ENCODE measurements at regions not wholly inside any gene's neighbourhood (a gene's known extent, or its start where the extent isn't known, plus 50 kb on each side); places are given as distances from the start of the nearest gene placed in this dataset.

DNA sequence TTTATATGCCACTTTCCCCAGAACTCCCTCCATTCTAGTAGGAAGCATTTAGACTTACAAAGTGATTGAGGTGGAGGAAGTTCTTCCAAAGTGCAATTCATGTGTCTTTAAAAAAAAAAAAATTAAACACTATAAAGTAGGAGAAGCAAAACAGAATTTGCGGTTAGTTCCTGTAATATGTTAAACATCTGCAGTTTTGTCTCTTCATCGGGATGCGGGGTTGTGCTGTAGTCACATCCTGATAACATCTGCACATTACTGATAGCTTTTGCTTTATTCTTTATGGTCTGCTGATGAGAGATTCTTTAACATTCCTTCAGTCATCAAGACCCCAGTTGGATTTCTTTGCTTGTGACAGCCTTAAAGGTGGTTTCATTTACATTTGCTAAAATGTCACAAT, 694.3 kb downstream of the NR2F1-AS1 start:
- no peak overlapping the region for H3K4me3 ChIP-seq (replicated peaks; ENCODE audit: low read depth, low read length)
- TF ChIP-seq, protein P1, sequence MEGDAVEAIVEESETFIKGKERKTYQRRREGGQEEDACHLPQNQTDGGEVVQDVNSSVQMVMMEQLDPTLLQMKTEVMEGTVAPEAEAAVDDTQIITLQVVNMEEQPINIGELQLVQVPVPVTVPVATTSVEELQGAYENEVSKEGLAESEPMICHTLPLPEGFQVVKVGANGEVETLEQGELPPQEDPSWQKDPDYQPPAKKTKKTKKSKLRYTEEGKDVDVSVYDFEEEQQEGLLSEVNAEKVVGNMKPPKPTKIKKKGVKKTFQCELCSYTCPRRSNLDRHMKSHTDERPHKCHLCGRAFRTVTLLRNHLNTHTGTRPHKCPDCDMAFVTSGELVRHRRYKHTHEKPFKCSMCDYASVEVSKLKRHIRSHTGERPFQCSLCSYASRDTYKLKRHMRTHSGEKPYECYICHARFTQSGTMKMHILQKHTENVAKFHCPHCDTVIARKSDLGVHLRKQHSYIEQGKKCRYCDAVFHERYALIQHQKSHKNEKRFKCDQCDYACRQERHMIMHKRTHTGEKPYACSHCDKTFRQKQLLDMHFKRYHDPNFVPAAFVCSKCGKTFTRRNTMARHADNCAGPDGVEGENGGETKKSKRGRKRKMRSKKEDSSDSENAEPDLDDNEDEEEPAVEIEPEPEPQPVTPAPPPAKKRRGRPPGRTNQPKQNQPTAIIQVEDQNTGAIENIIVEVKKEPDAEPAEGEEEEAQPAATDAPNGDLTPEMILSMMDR (IDR thresholded peaks at IDR 0.05; ENCODE audit: low read length, missing control alignments), result no peak
- DNase-seq (ENCODE audit: low read depth), result no peak

DNA sequence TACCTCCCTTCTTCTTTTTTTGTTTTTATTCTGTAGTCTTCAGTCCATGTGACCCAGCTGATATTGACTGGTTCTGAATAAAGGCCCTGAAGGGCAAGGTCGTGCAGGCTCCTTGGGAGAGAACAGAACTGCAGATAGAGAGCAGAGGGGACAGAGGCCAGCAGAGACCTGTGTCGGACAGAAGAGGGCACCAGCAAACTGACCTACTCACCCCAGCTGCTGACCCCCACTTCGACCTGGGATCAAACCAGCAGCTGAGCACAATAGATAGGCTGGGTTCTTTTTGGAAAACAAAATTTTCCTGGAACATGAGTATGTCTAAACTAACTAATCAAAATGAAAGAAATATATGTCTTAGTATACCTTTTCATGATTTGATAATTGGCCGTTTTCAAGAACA, 695.1 kb downstream of the NR2F1-AS1 start:
- H3K4me3 ChIP-seq (replicated peaks; ENCODE audit: low read depth, low read length), result no peak overlapping the region
- TF ChIP-seq, protein P1 (IDR thresholded peaks at IDR 0.05; ENCODE audit: low read length, missing control alignments), result no peak
- DNase-seq (ENCODE audit: low read depth), result no peak

DNA sequence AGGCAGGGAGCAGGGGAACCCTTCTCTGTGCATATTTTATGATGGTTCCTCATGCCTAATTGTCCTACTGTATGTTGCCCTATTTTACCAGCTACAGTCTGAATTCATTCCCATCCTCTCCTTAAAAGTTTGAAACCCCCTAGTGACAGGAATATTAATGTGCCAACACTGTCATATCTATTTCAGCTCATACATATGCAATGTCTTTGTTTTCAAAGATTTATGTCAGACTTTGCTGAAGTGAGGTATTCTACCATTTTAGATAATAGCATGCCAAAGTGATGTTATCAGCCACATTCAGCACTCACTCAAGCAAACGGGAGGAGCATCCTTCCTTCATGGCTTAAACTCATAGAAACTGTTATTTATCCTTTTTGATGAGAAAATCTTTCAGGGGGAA, 696.5 kb downstream of the NR2F1-AS1 start:
- no peak overlapping the region for H3K4me3 ChIP-seq (replicated peaks; ENCODE audit: low read depth, low read length)
- no peak for DNase-seq (ENCODE audit: low read depth)
- TF ChIP-seq, protein P1 (IDR thresholded peaks at IDR 0.05; ENCODE audit: low read length, missing control alignments), result no peak

DNA sequence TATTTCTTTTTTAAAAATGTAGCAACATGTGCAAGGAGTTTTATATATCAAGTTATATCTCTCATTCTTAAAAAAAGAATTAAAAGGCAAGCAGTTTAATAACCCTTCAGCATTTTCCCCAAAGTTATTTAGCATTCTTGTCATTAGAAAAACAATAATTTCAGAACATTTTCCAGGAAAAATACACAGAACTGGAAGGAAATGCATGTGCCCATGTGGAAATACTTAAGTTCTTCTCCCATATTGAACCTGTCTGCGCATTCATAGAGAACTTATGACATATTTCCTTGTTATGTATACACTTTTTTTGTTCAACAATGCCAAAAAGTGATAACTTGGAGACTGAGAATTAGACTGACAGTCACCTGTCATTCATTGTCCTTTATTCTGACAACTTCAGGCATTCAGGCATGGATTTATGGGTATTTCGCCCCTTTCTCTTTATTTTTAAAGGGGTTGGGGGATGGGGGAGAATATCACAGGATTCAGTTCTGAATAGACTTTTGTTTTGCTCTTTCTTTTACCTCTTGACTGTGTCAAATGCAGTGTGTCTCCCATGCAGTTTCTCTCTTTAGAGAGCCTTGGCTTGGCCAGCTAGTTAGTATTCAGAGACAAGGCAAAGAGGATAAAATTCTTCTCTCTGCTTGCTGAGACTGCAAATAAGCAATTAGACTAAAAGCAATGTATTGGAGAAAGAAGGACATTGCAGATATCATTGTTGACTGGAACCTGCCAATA, 701.0 kb downstream of the NR2F1-AS1 start:
- TF ChIP-seq, protein P1 (IDR thresholded peaks at IDR 0.05; ENCODE audit: low read length, missing control alignments), result no peak
- no peak for DNase-seq (ENCODE audit: low read depth)

DNA sequence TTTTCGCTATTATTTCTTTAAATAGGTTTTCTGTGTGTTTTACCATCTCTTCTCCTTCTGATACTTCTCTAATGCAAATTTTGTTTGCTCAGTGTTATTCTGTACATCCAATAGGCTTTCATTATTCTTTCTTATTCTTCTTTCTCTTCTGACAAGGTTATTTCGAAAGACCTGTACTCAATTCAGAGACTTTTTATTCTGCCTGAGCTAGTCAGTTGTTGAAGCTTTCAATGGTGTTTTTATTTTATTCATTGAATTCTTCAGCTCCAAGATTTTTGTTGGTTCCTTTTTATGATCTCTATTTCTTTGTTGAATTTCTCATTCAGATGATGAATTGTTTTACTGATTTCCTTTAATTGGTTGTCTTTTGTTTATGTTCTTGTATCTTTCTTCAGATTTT, 706.2 kb downstream of the NR2F1-AS1 start:
- TF ChIP-seq, protein P1 (IDR thresholded peaks at IDR 0.05; ENCODE audit: low read length, missing control alignments), result no peak
- H3K4me3 ChIP-seq (replicated peaks; ENCODE audit: low read depth, low read length), result no peak overlapping the region
- DNase-seq (ENCODE audit: low read depth), result no peak

More for the DNA sequence above, 701.0 kb downstream of the NR2F1-AS1 start:
- no peak overlapping the region for H3K4me3 ChIP-seq (replicated peaks; ENCODE audit: low read depth, low read length)

DNA sequence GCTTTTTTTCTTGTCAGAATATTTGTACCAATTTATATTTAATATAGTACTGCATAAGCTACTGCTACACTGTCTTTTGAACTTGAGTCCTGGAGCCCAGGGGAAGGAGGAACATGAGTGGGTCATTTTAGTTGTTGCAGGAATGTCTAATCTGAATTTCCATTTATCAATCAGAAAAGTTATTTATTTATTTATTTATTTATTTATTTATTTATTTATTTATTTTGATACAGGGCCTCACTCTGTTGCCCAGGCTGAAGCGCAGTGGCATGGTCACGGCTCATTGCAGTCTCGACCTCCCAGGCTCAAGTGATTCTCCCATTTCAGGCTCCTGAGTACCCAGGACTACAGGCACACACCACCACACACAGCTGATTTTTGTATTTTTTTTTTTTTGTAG, 712.6 kb downstream of the NR2F1-AS1 start:
- DNase-seq (ENCODE audit: low read depth), result no peak
- no peak overlapping the region for H3K4me3 ChIP-seq (replicated peaks; ENCODE audit: low read depth, low read length)
- TF ChIP-seq, protein P1 (IDR thresholded peaks at IDR 0.05; ENCODE audit: low read length, missing control alignments), result no peak

DNA sequence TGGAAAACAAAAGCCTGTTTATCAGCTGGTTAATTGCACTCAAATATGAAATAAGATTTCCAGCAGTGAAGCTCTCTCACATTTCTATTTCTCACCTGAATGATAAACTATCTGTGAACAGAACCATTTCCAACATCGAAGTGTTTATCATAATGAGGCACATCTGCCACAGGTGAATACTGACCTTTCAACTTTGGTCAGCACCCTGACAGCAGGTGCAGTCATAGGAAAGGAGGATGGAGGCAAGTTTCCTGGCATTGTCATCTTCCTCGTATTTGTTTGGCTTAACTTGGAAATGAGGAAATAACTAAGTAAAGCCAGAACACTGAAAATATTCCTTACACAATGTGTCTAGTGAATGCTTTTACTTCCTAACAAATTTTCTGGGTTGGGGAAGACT, 716.4 kb downstream of the NR2F1-AS1 start:
- H3K4me3 ChIP-seq (replicated peaks; ENCODE audit: low read depth, low read length), result no peak overlapping the region
- DNase-seq (ENCODE audit: low read depth), result no peak
- TF ChIP-seq, protein P1 (IDR thresholded peaks at IDR 0.05; ENCODE audit: low read length, missing control alignments), result no peak
